ENCODE measurements at regions not wholly inside any gene's neighbourhood (a gene's known extent, or its start where the extent isn't known, plus 50 kb on each side); places are given as distances from the start of the nearest gene placed in this dataset.

DNA sequence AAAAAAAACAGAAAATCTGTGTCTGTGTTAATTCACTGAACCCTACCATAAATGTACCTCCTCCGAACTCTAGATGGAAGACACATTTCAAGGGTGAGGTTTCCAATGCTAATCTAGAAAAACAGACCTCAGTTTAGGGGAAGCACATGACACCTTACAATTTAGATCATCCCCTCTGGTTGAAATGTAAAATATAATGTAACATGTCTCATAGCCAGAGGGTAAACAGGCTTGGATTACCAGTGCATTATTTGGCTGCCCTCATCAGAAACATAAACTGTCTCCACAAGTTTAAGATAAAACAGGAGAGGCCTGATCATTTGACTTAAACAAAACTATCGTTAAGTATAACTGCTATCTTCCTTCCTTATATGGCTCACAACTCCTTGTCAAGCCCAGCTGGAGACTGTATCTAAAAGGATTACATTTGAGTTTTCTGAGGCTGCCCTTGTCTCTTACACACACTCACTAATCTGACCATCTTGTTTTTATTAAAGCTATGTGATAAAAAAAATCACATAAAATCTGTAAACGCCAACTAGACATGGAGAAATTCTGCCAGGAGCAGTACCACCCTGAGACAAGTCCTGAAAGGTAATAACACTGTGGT, 105.7 kb downstream of the LURAP1L start:
- no peaks in the 10 kb centered on the region for H3K36me3 Mint-ChIP-seq (ENCODE audit: unreplicated experiment)
- H3K4me3 Mint-ChIP-seq (ENCODE audit: unreplicated experiment): no peak overlapping the region
- H3K27ac Mint-ChIP-seq (ENCODE audit: unreplicated experiment): peak overlapping the region; percentile 91
- H3K4me1 Mint-ChIP-seq (ENCODE audit: unreplicated experiment): peaks cover 71% of the 10 kb centered on the region
- H3K27me3 Mint-ChIP-seq (ENCODE audit: unreplicated experiment): no peaks in the 10 kb centered on the region
- TF ChIP-seq, protein P1, sequence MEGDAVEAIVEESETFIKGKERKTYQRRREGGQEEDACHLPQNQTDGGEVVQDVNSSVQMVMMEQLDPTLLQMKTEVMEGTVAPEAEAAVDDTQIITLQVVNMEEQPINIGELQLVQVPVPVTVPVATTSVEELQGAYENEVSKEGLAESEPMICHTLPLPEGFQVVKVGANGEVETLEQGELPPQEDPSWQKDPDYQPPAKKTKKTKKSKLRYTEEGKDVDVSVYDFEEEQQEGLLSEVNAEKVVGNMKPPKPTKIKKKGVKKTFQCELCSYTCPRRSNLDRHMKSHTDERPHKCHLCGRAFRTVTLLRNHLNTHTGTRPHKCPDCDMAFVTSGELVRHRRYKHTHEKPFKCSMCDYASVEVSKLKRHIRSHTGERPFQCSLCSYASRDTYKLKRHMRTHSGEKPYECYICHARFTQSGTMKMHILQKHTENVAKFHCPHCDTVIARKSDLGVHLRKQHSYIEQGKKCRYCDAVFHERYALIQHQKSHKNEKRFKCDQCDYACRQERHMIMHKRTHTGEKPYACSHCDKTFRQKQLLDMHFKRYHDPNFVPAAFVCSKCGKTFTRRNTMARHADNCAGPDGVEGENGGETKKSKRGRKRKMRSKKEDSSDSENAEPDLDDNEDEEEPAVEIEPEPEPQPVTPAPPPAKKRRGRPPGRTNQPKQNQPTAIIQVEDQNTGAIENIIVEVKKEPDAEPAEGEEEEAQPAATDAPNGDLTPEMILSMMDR (IDR thresholded peaks at IDR 0.05): no peak
- H3K9me3 Mint-ChIP-seq (ENCODE audit: unreplicated experiment): no peaks in the 10 kb centered on the region
- no peak for DNase-seq (ENCODE audit: extremely low spot score, unreplicated experiment)

- H3K9me3 Mint-ChIP-seq (ENCODE audit: unreplicated experiment): no peaks in the 10 kb centered on the region
- H3K27me3 Mint-ChIP-seq (ENCODE audit: unreplicated experiment): no peaks in the 10 kb centered on the region
- H3K36me3 Mint-ChIP-seq (ENCODE audit: unreplicated experiment): peaks cover 4% of the 10 kb centered on the region
- peak overlapping the region; percentile 2 for H3K4me3 Mint-ChIP-seq (ENCODE audit: unreplicated experiment)
- peak overlapping the region; percentile 81 for H3K27ac Mint-ChIP-seq (ENCODE audit: unreplicated experiment)
- no peak for DNase-seq (ENCODE audit: extremely low spot score, unreplicated experiment)
- H3K4me1 Mint-ChIP-seq (ENCODE audit: unreplicated experiment): peaks cover 71% of the 10 kb centered on the region
- TF ChIP-seq, protein P1 (IDR thresholded peaks at IDR 0.05): no peak
Observed at GRCh38 chr9:12882430-12882829, 107.6 kb downstream of the LURAP1L start.

GRCh38 chr9:12884736-12885395, 110.0 kb downstream of the LURAP1L start:
- no peak for DNase-seq (ENCODE audit: extremely low spot score, unreplicated experiment)
- TF ChIP-seq, protein P1 (IDR thresholded peaks at IDR 0.05): peak; percentile 52
- Mint-ChIP-seq H3K27me3 (ENCODE audit: unreplicated experiment) (no peaks in the 10 kb centered on the region), H3K9me3 (ENCODE audit: unreplicated experiment) (no peaks in the 10 kb centered on the region), H3K36me3 (ENCODE audit: unreplicated experiment) (peaks cover 6% of the 10 kb centered on the region), H3K4me1 (ENCODE audit: unreplicated experiment) (peaks cover 51% of the 10 kb centered on the region), H3K4me3 (ENCODE audit: unreplicated experiment) (no peak overlapping the region), H3K27ac (ENCODE audit: unreplicated experiment) (no peak overlapping the region)

GRCh38 chr9:12889402-12890106, 114.7 kb downstream of the LURAP1L start:
- no peak for DNase-seq (ENCODE audit: extremely low spot score, unreplicated experiment)
- H3K27me3 Mint-ChIP-seq (ENCODE audit: unreplicated experiment): no peaks in the 10 kb centered on the region
- peaks cover 25% of the 10 kb centered on the region for H3K9me3 Mint-ChIP-seq (ENCODE audit: unreplicated experiment)
- no peak overlapping the region for H3K4me3 Mint-ChIP-seq (ENCODE audit: unreplicated experiment)
- TF ChIP-seq, protein P1 (IDR thresholded peaks at IDR 0.05): no peak
- peaks cover 12% of the 10 kb centered on the region for H3K4me1 Mint-ChIP-seq (ENCODE audit: unreplicated experiment)
- H3K27ac Mint-ChIP-seq (ENCODE audit: unreplicated experiment): no peak overlapping the region
- peaks cover 24% of the 10 kb centered on the region for H3K36me3 Mint-ChIP-seq (ENCODE audit: unreplicated experiment)

- Mint-ChIP-seq H3K36me3 (ENCODE audit: unreplicated experiment) (peaks cover 20% of the 10 kb centered on the region), H3K4me3 (ENCODE audit: unreplicated experiment) (no peak overlapping the region), H3K9me3 (ENCODE audit: unreplicated experiment) (peaks cover 27% of the 10 kb centered on the region)
Observed at GRCh38 chr9:12891588-12891987, 116.8 kb downstream of the LURAP1L start.

More at GRCh38 chr9:12891588-12891987, 116.8 kb downstream of the LURAP1L start:
- Mint-ChIP-seq H3K4me1 (ENCODE audit: unreplicated experiment) (no peaks in the 10 kb centered on the region), H3K27ac (ENCODE audit: unreplicated experiment) (no peak overlapping the region), H3K27me3 (ENCODE audit: unreplicated experiment) (no peaks in the 10 kb centered on the region)
- no peak for DNase-seq (ENCODE audit: extremely low spot score, unreplicated experiment)
- TF ChIP-seq, protein P1 (IDR thresholded peaks at IDR 0.05): no peak
